ENCODE measurements at regions not wholly inside any gene's neighbourhood (a gene's known extent, or its start where the extent isn't known, plus 50 kb on each side); places are given as distances from the start of the nearest gene placed in this dataset.

DNA sequence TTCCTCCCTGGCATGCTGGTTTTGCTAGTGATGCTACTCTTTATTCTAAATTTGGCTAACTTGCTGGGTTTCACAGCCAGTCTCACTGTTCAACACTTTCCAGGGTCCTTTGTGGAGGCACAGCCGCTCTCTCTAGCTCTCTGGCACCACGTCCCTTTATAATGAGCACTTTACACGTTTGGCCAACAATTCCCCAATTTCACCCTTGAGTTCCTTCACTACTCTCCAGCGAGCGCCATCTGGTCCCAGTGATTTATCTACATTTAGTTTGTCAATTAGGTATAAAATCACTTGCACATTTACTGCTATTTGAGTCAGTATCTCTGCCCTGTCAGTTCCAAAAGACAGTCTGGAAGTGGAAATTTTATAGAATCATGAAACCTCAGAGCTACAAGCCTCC, 241.9 kb upstream of the MOCS1 start:
- H3K9me3 Mint-ChIP-seq (ENCODE audit: unreplicated experiment): peaks cover 4% of the 10 kb centered on the region
- H3K9ac ChIP-seq (ENCODE audit: low read length): no peak overlapping the region

DNA sequence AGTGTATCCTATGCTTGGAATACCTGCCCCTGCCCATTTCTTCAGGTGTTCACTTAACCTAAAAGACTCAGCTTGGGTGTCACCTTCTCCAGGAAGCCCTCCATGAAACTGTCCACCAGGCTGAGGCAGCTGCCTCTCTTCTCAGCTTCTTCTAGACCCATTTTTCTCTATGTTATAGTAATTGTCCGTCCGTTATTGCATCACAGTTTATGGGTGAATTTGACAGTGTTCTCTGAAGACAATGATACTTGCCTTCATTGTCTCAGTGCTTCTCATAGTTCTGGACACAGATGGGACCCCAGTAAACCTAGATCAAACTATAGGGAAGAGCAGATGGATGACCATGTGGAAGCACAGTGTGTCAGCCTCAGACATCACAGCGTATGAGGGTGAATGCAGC, 238.0 kb upstream of the MOCS1 start:
- H3K4me1 Mint-ChIP-seq (ENCODE audit: low read depth, unreplicated experiment): no peaks in the 10 kb centered on the region
- H3K27me3 Mint-ChIP-seq (ENCODE audit: low read depth, unreplicated experiment): peaks cover 29% of the 10 kb centered on the region
- H3K4me1 ChIP-seq (ENCODE audit: insufficient read depth, low read length): no peaks in the 10 kb centered on the region
- H4K20me1 ChIP-seq (ENCODE audit: insufficient read depth, low read length): no peaks in the 10 kb centered on the region
- H3K36me3 Mint-ChIP-seq (ENCODE audit: low read depth, unreplicated experiment): no peaks in the 10 kb centered on the region
- no peak overlapping the region for H3K9ac ChIP-seq (ENCODE audit: low read length)
- H3K27ac ChIP-seq (ENCODE audit: low read depth, low read length): no peak overlapping the region
- TF ChIP-seq, protein P1, sequence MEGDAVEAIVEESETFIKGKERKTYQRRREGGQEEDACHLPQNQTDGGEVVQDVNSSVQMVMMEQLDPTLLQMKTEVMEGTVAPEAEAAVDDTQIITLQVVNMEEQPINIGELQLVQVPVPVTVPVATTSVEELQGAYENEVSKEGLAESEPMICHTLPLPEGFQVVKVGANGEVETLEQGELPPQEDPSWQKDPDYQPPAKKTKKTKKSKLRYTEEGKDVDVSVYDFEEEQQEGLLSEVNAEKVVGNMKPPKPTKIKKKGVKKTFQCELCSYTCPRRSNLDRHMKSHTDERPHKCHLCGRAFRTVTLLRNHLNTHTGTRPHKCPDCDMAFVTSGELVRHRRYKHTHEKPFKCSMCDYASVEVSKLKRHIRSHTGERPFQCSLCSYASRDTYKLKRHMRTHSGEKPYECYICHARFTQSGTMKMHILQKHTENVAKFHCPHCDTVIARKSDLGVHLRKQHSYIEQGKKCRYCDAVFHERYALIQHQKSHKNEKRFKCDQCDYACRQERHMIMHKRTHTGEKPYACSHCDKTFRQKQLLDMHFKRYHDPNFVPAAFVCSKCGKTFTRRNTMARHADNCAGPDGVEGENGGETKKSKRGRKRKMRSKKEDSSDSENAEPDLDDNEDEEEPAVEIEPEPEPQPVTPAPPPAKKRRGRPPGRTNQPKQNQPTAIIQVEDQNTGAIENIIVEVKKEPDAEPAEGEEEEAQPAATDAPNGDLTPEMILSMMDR (IDR thresholded peaks at IDR 0.05; ENCODE audit: insufficient read depth, low read depth, low read length): no peak
- no peak for TF ChIP-seq EZH2 (IDR thresholded peaks at IDR 0.05; ENCODE audit: insufficient read depth, low read length)
- no peaks in the 10 kb centered on the region for H3K36me3 ChIP-seq (ENCODE audit: insufficient read depth, low read length)
- peaks cover 4% of the 10 kb centered on the region for H3K9me3 Mint-ChIP-seq (ENCODE audit: unreplicated experiment)
- no peak overlapping the region for H3K4me3 Mint-ChIP-seq (ENCODE audit: unreplicated experiment)
- no peaks in the 10 kb centered on the region for H3K79me2 ChIP-seq (ENCODE audit: insufficient read depth, low read length)
- H3K9me3 ChIP-seq (ENCODE audit: insufficient read depth, low read depth, low read length): peaks cover under 1% of the 10 kb centered on the region
- FAIRE-seq (no peak), DNase-seq (ENCODE audit: low read depth) (no peak)
- no peak overlapping the region for H3K27ac Mint-ChIP-seq (ENCODE audit: unreplicated experiment)
- no peak overlapping the region for H3K4me2 ChIP-seq (ENCODE audit: low read length)
- H2AFZ ChIP-seq (ENCODE audit: low read depth, low read length): no peak overlapping the region
- H3K27me3 ChIP-seq (ENCODE audit: insufficient read depth, low read length): no peaks in the 10 kb centered on the region
- no peak overlapping the region for H3K4me3 ChIP-seq (ENCODE audit: insufficient read depth, low read depth, low read length)

More for the DNA sequence above, 241.9 kb upstream of the MOCS1 start:
- Histone ChIP-seq H2AFZ (ENCODE audit: low read depth, low read length) (no peak overlapping the region), H4K20me1 (ENCODE audit: insufficient read depth, low read length) (no peaks in the 10 kb centered on the region), H3K4me2 (ENCODE audit: low read length) (no peak overlapping the region), H3K36me3 (ENCODE audit: insufficient read depth, low read length) (no peaks in the 10 kb centered on the region), H3K27ac (ENCODE audit: low read depth, low read length) (no peak overlapping the region), H3K9me3 (ENCODE audit: insufficient read depth, low read depth, low read length) (no peaks in the 10 kb centered on the region), H3K27me3 (ENCODE audit: insufficient read depth, low read length) (no peaks in the 10 kb centered on the region), H3K79me2 (ENCODE audit: insufficient read depth, low read length) (no peaks in the 10 kb centered on the region), H3K4me3 (ENCODE audit: insufficient read depth, low read depth, low read length) (no peak overlapping the region), H3K4me1 (ENCODE audit: insufficient read depth, low read length) (no peaks in the 10 kb centered on the region)
- H3K27ac Mint-ChIP-seq (ENCODE audit: unreplicated experiment): no peak overlapping the region
- no peak for DNase-seq (ENCODE audit: low read depth)
- H3K4me3 Mint-ChIP-seq (ENCODE audit: unreplicated experiment): no peak overlapping the region
- no peaks in the 10 kb centered on the region for H3K36me3 Mint-ChIP-seq (ENCODE audit: low read depth, unreplicated experiment)
- H3K4me1 Mint-ChIP-seq (ENCODE audit: low read depth, unreplicated experiment): no peaks in the 10 kb centered on the region
- TF ChIP-seq EZH2 (IDR thresholded peaks at IDR 0.05; ENCODE audit: insufficient read depth, low read length): no peak
- TF ChIP-seq, protein P1 (IDR thresholded peaks at IDR 0.05; ENCODE audit: insufficient read depth, low read depth, low read length): no peak
- peaks cover 15% of the 10 kb centered on the region for H3K27me3 Mint-ChIP-seq (ENCODE audit: low read depth, unreplicated experiment)
- FAIRE-seq: no peak

DNA sequence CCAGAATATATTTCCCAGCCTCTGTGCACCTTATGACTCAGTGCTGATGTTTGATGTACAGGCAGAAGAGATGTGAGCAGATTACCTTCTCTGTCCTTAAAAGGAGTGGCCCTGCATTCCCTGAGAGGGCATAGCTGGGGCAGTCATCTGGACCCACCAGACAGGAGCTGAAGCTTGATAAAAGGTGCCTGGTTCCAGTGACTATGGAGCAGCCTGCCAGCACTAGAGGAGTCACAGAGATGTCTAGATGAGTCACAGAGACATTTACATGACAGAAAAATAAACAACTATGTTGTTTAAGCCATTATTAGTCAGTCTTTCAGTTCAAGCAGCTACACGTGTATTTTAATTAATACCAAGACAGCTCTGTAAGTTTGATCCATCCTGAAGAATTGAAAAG, 237.1 kb upstream of the MOCS1 start:
- H3K4me3 Mint-ChIP-seq (ENCODE audit: unreplicated experiment): no peak overlapping the region
- Histone ChIP-seq H3K27ac (ENCODE audit: low read depth, low read length) (no peak overlapping the region), H3K4me3 (ENCODE audit: insufficient read depth, low read depth, low read length) (no peak overlapping the region), H3K4me2 (ENCODE audit: low read length) (no peak overlapping the region), H4K20me1 (ENCODE audit: insufficient read depth, low read length) (no peaks in the 10 kb centered on the region), H3K79me2 (ENCODE audit: insufficient read depth, low read length) (no peaks in the 10 kb centered on the region), H3K9ac (ENCODE audit: low read length) (no peak overlapping the region), H2AFZ (ENCODE audit: low read depth, low read length) (no peak overlapping the region), H3K27me3 (ENCODE audit: insufficient read depth, low read length) (no peaks in the 10 kb centered on the region), H3K4me1 (ENCODE audit: insufficient read depth, low read length) (no peaks in the 10 kb centered on the region), H3K9me3 (ENCODE audit: insufficient read depth, low read depth, low read length) (peaks cover 4% of the 10 kb centered on the region), H3K36me3 (ENCODE audit: insufficient read depth, low read length) (no peaks in the 10 kb centered on the region)
- H3K27ac Mint-ChIP-seq (ENCODE audit: unreplicated experiment): no peak overlapping the region
- H3K36me3 Mint-ChIP-seq (ENCODE audit: low read depth, unreplicated experiment): no peaks in the 10 kb centered on the region
- no peak for DNase-seq (ENCODE audit: low read depth)
- FAIRE-seq: no peak
- H3K9me3 Mint-ChIP-seq (ENCODE audit: unreplicated experiment): no peaks in the 10 kb centered on the region
- no peak for TF ChIP-seq EZH2 (IDR thresholded peaks at IDR 0.05; ENCODE audit: insufficient read depth, low read length)
- no peaks in the 10 kb centered on the region for H3K4me1 Mint-ChIP-seq (ENCODE audit: low read depth, unreplicated experiment)
- H3K27me3 Mint-ChIP-seq (ENCODE audit: low read depth, unreplicated experiment): peaks cover 29% of the 10 kb centered on the region

Data from astrocyte (in vitro differentiated cells and primary cell).